SU-DHL-6 (cell line): ENCODE measurements at regions not wholly inside any gene's neighbourhood (a gene's known extent, or its start where the extent isn't known, plus 50 kb on each side); places are given as distances from the start of the nearest gene placed in this dataset.

Experiments
- EZH2phosphoT487 ChIP-seq: fragments of 200-600 bp; sonication (generic), shearing (Covaris generic); conservative IDR thresholded peaks from 2 replicates; pipeline ENCODE4 v1.6.1; 2018; ENCODE audit warnings: mild to moderate bottlenecking, antibody characterized with exemption, low read length, moderate library complexity, mixed read lengths
- TF ChIP-seq, protein P1 (sequence below): fragments of 200-600 bp; sonication (generic); IDR thresholded peaks from one replicate; pipeline ENCODE4 v1.5.1; 2017; ENCODE audit warnings: antibody characterized with exemption, mild to moderate bottlenecking, low read length, moderate library complexity; ENCODE audit not compliant: insufficient read depth, poor library complexity, severe bottlenecking

DNA sequence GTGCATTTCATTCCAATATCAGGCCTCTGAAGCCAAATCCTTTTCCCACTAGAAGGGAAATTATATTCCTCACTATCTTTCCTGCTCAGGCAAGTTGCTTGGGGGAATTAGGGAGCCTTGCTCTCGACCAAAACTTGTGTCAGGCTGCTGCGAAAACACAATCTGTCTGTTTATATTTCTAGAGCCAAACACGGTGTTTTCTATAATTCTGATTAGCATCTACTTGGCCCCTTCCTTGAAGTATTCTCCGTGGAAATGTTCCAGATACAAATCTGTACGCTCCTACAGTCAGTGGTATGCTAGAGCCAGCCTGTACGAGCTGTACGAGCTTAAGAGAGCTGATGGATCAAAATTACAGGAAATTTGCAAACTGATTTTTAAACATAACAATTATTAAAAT is 299.3 kb upstream of the SALL1 start:
- TF ChIP-seq, protein P1, sequence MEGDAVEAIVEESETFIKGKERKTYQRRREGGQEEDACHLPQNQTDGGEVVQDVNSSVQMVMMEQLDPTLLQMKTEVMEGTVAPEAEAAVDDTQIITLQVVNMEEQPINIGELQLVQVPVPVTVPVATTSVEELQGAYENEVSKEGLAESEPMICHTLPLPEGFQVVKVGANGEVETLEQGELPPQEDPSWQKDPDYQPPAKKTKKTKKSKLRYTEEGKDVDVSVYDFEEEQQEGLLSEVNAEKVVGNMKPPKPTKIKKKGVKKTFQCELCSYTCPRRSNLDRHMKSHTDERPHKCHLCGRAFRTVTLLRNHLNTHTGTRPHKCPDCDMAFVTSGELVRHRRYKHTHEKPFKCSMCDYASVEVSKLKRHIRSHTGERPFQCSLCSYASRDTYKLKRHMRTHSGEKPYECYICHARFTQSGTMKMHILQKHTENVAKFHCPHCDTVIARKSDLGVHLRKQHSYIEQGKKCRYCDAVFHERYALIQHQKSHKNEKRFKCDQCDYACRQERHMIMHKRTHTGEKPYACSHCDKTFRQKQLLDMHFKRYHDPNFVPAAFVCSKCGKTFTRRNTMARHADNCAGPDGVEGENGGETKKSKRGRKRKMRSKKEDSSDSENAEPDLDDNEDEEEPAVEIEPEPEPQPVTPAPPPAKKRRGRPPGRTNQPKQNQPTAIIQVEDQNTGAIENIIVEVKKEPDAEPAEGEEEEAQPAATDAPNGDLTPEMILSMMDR = no peak
- no peak for TF ChIP-seq EZH2phosphoT487
